ENCODE measurements at regions not wholly inside any gene's neighbourhood (a gene's known extent, or its start where the extent isn't known, plus 50 kb on each side); places are given as distances from the start of the nearest gene placed in this dataset.

- no peak overlapping the region for H3K27ac ChIP-seq (ENCODE audit: extremely low read depth, low read depth, low read length)
- 8% methylated on average over 5 of the region's 5 CpGs for whole genome bisulfite sequencing (ENCODE audit: insufficient coverage, low coverage, missing lambda C conversion rate)
- TF ChIP-seq RHOXF2B (CRISPR knock-in tag; conservative IDR thresholded peaks at IDR 0.05), result no peak
- no peak for TF ChIP-seq MNT (conservative IDR thresholded peaks at IDR 0.05)
- TF ChIP-seq RREB1 (CRISPR knock-in tag; IDR thresholded peaks at IDR 0.05), result no peak
- TF ChIP-seq NFXL1 (CRISPR knock-in tag; IDR thresholded peaks at IDR 0.05), result no peak
- no peak for TF ChIP-seq MEF2A (IDR thresholded peaks at IDR 0.05; ENCODE audit: control insufficient read depth, low read depth, low read length)
- TF ChIP-seq SRSF1 (IDR thresholded peaks at IDR 0.05; ENCODE audit: low read depth, low read length), result no peak
- TF ChIP-seq ZNF282 (CRISPR knock-in tag; IDR thresholded peaks at IDR 0.05), result no peak
- TF ChIP-seq STAT5B (CRISPR knock-in tag; IDR thresholded peaks at IDR 0.05), result no peak
- TF ChIP-seq BRF2 (IDR thresholded peaks at IDR 0.05; ENCODE audit: borderline replicate concordance, insufficient read depth, insufficient read length), result no peak
- no peak for TF ChIP-seq MEF2D (tag; conservative IDR thresholded peaks at IDR 0.05; ENCODE audit: low read depth)
- TF ChIP-seq ZBTB9 (CRISPR knock-in tag; IDR thresholded peaks at IDR 0.05), result no peak
- TF ChIP-seq ZNF584 (CRISPR knock-in tag; IDR thresholded peaks at IDR 0.05; ENCODE audit: low read depth), result no peak
- BruUV-seq (replicated peaks), result no TSS peak
- no peak overlapping the region for H2AFZ ChIP-seq (ENCODE audit: low read depth, low read length)
- ATAC-seq (no peak), DNase-seq (ENCODE audit: extremely low read depth in 1 of 4, low spot score in 3 of 4) (no peak), FAIRE-seq (no peak)
- H3K4me3 ChIP-seq, result no peak overlapping the region
- ChIA-PET POLR2A (interaction anchor here (0.6 kb wide), 1 partner anchor 69 kb away, joined by 3 read pairs; no protein-coding TSS in a partner anchor), CTCF (ENCODE audit: low intra/inter-chr PET ratio) (no interaction called here)
- H3K79me2 ChIP-seq (ENCODE audit: control insufficient read depth, insufficient read depth, low read length), result no peaks in the 10 kb centered on the region
- no peaks in the 10 kb centered on the region for H3K9me3 ChIP-seq (replicated peaks; ENCODE audit: control insufficient read depth, insufficient read depth, low read depth, low read length)
- no peaks in the 10 kb centered on the region; a peak in 1 of 5 replicates for H3K4me1 ChIP-seq (replicated peaks in 1 of 2; ENCODE audit: control insufficient read depth in 2 of 2, insufficient read depth in 2 of 2, low read length in 2 of 2)
- H3K4me2 ChIP-seq (ENCODE audit: insufficient read depth, low read length), result no peak overlapping the region
- intact Hi-C loops (cut with micrococcal nuclease), result no loop called here
- no peak overlapping the region for H3K9ac ChIP-seq (ENCODE audit: insufficient read depth in 1 of 2, low read depth in 2 of 2, low read length in 2 of 2)
- no peaks in the 10 kb centered on the region for H4K20me1 ChIP-seq (replicated peaks; ENCODE audit: control insufficient read depth, insufficient read depth, low read length)
- no peaks in the 10 kb centered on the region for H3K9me1 ChIP-seq (ENCODE audit: control insufficient read depth, insufficient read depth, low read length)
- in situ Hi-C loops (cut with MboI), result no loop called here
- no peaks in the 10 kb centered on the region for H3K27me3 ChIP-seq (ENCODE audit: control insufficient read depth in 2 of 2, insufficient read depth in 2 of 2, low read length in 2 of 2)
- H3K36me3 ChIP-seq (ENCODE audit: control insufficient read depth, insufficient read depth, low read length), result no peaks in the 10 kb centered on the region
Measured at GRCh38 chr13:48181482-48182145, 51.4 kb upstream of the ITM2B start.
